HepG2 (cell line): ENCODE measurements at regions not wholly inside any gene's neighbourhood (a gene's known extent, or its start where the extent isn't known, plus 50 kb on each side); places are given as distances from the start of the nearest gene placed in this dataset.
"Not testable (repeated sequence)": the region's sequence is repeated elsewhere in the genome, so short reads cannot be mapped to it uniquely, and the experiment has no call there.

ENCODE experiments used
- ATAC-seq: fragments of 200-7000 bp; cut with Tn5 transposase; 3 replicates; pipeline ENCODE4 v1.9.1; 2020; ENCODE audit warnings: mild to moderate bottlenecking, moderate library complexity
- BruUV-seq: library from RNA; stranded (reverse); fragments of 400-500 nt; replicated peaks from 2 replicates; lab custom pipeline; 2021; lab: Mats Ljungman, UMichigan
- CTCF ChIA-PET: fragments of 300-600 bp; formaldehyde crosslinking; extraction: SDS; loops from one replicate; lab custom pipeline; 2021; ENCODE audit warnings: low total read pairs, inconsistent platforms, low intra/inter-chr PET ratio; lab: Yijun Ruan, JAX
- POLR2A ChIA-PET: fragments of 350-600 bp; sonication (Branson Sonifier 250); formaldehyde crosslinking; loops from one replicate; lab custom pipeline; 2020; ENCODE audit warnings: antibody characterized with exemption, inconsistent platforms; lab: Yijun Ruan, JAX
- DNase-seq: peaks from one replicate; pipeline ENCODE4 v3.0.0-alpha.2; 2015; ENCODE audit warnings: low spot score
- FAIRE-seq: peaks from 3 replicates; lab custom pipeline; 2011; peaks lifted over from hg19 to GRCh38; lab: Jason Lieb, UNC
- H2AFZ ChIP-seq: one replicate; pipeline ENCODE4 v1.6.1; 2011; ENCODE audit warnings: low read length, inconsistent platforms
- H3K27ac ChIP-seq: fragments of 300-600 bp; 3 replicates; pipeline ENCODE4 v1.8.0; 2011; ENCODE audit warnings: mixed run types, mild to moderate bottlenecking, mixed read lengths, low read length, inconsistent platforms; ENCODE audit not compliant: insufficient read depth; ENCODE audit errors: extremely low read length
- H3K27me3 ChIP-seq, 2 experiments: fragments of 200-600 bp in 1 of 2; 2 replicates in 1 of 2; 3 replicates in 1 of 2; pipeline versions ENCODE4 v1.6.0 to v1.8.0; 2011; ENCODE audit warnings: low read length in 2 of 2, mild to moderate bottlenecking in 2 of 2, moderate library complexity in 2 of 2, inconsistent platforms in 1 of 2; ENCODE audit not compliant: insufficient read depth in 2 of 2, control insufficient read depth in 1 of 2
- H3K36me3 ChIP-seq, 2 experiments: fragments of 200-600 bp in 1 of 2; replicated peaks in 1 of 2; 2 replicates in 1 of 2; 3 replicates in 1 of 2; pipeline versions ENCODE4 v1.5.1 to v1.8.0; 2011; ENCODE audit warnings: low read length in 2 of 2, inconsistent platforms in 1 of 2; ENCODE audit not compliant: insufficient read depth in 2 of 2, control insufficient read depth in 1 of 2
- H3K4me1 ChIP-seq: 2 replicates; pipeline ENCODE4 v1.5.1; 2012; ENCODE audit warnings: low read length, inconsistent platforms; ENCODE audit not compliant: insufficient read depth
- H3K4me2 ChIP-seq: 2 replicates; pipeline ENCODE4 v1.6.0; 2011; ENCODE audit warnings: low read depth, low read length, inconsistent platforms
- H3K4me3 ChIP-seq, 3 experiments: fragments of 200-600 bp in 1 of 3; sonication (generic), shearing (Covaris generic) in 1 of 3; replicated peaks in 1 of 3; 2 replicates each; pipeline ENCODE4 v1.5.1; 2011 to 2016; ENCODE audit warnings: low read length in 3 of 3, inconsistent platforms in 2 of 3, low read depth in 2 of 3, mild to moderate bottlenecking in 2 of 3, control low read depth in 1 of 3, mixed read lengths in 1 of 3; ENCODE audit not compliant: insufficient read depth in 1 of 3
- H3K79me2 ChIP-seq: one replicate; pipeline ENCODE4 v1.6.1; 2011; ENCODE audit warnings: low read length, inconsistent platforms; ENCODE audit not compliant: insufficient read depth
- H3K9ac ChIP-seq: 2 replicates; pipeline ENCODE4 v1.6.0; 2011; ENCODE audit warnings: mild to moderate bottlenecking, low read depth, low read length, inconsistent platforms; ENCODE audit not compliant: insufficient read depth
- H3K9me3 ChIP-seq: 2 replicates; pipeline ENCODE4 v1.5.1; 2012; ENCODE audit warnings: mild to moderate bottlenecking, low read length
- H4K20me1 ChIP-seq: 2 replicates; pipeline ENCODE4 v1.6.0; 2011; ENCODE audit warnings: inconsistent platforms, mild to moderate bottlenecking, low read length, moderate library complexity; ENCODE audit not compliant: insufficient read depth
- FOXK1 ChIP-seq: sonication (generic); formaldehyde crosslinking; IDR thresholded peaks from 2 replicates; pipeline ENCODE4 v1.4.0; 2020; ENCODE audit warnings: low read depth, missing genetic modification reagents, borderline replicate concordance
- MAFF ChIP-seq: IDR thresholded peaks from 2 replicates; pipeline ENCODE4 v1.6.1; 2011; ENCODE audit warnings: low read depth, low read length, improper control_type of control experiment
- MAFK ChIP-seq, 2 experiments: IDR thresholded peaks in 1 of 2; conservative IDR thresholded peaks in 1 of 2; 2 replicates each; pipeline ENCODE4 v1.6.1; 2011; ENCODE audit warnings: improper control_type of control experiment in 2 of 2, low read length in 2 of 2
- ZFP1 ChIP-seq: IDR thresholded peaks from 2 replicates; pipeline ENCODE4 v1.6.1; 2016
- ZNF296 ChIP-seq: sonication (generic); formaldehyde crosslinking; conservative IDR thresholded peaks from 2 replicates; pipeline ENCODE4 v1.5.0; 2020; ENCODE audit warnings: mild to moderate bottlenecking, missing genetic modification reagents
- WGBS: methylation state at CpG from one replicate; pipeline ENCODE4 v1.1.6; 2017; ENCODE audit warnings: low lambda C conversion rate; 5-methylcytosine and 5-hydroxymethylcytosine counted together
- in situ Hi-C: cut with HindIII; loops from 2 replicates; pipeline ENCODE4 v1.10.0; 2017; ENCODE audit warnings: low pct_unique_long_range_greater_than_20kb; ENCODE audit not compliant: extremely low pct_ligation_motif_present
- intact Hi-C: fragments of 100-400 bp; cut with micrococcal nuclease; formaldehyde crosslinking; loops from one replicate; pipeline ENCODE4 v1.10.0; 2022; ENCODE audit not compliant: unreplicated experiment

- FAIRE-seq (no peak), DNase-seq (no peak), ATAC-seq (no peak)
- BruUV-seq, result no TSS peak
- no peak overlapping the region for H2AFZ ChIP-seq
- ChIA-PET POLR2A (no interaction called here), CTCF (no interaction called here)
- no peaks in the 10 kb centered on the region; a peak in 1 of 5 replicates for H3K27me3 ChIP-seq
- H3K4me1 ChIP-seq, result no peaks in the 10 kb centered on the region
- WGBS, result 64% methylated on average over 26 of the region's 44 CpGs
- no peak for TF ChIP-seq FOXK1
- TF ChIP-seq ZNF296 (CRISPR knock-in tag), result no peak
- no peak for TF ChIP-seq ZFP1 (CRISPR knock-in tag)
- H3K4me3 ChIP-seq, result no peak overlapping the region
- H3K79me2 ChIP-seq, result no peaks in the 10 kb centered on the region
- no peak overlapping the region for H3K27ac ChIP-seq
- H3K9me3 ChIP-seq, result no peaks in the 10 kb centered on the region
- no peaks in the 10 kb centered on the region for H3K36me3 ChIP-seq
- H3K9ac ChIP-seq, result no peak overlapping the region
- in situ Hi-C loops (no loop called here), intact Hi-C loops (no loop called here)
- no peaks in the 10 kb centered on the region for H4K20me1 ChIP-seq
- no peak overlapping the region for H3K4me2 ChIP-seq
Observed at GRCh38 chr5:20305463-20305862, 317.5 kb upstream of the CDH18 start.

- H3K79me2 ChIP-seq, ATAC-seq, DNase-seq, in situ Hi-C loops, intact Hi-C loops, H3K4me1 ChIP-seq, POLR2A ChIA-PET, H3K4me3 ChIP-seq: not testable (repeated sequence)
- TF ChIP-seq MAFK (conservative IDR thresholded peaks at IDR 0.05 in 1 of 2, IDR thresholded peaks at IDR 0.05 in 1 of 2; ENCODE audit: low read length in 2 of 2), result peak; percentile 54 to 76; a peak in 3 of 4 replicates
- TF ChIP-seq MAFF, result peak; percentile 59; the same call in 1 of the 2 replicates
- TF ChIP-seq, all 625 proteins: peak for 2; not testable (repeated sequence) for 623
- H3K27me3 ChIP-seq, FAIRE-seq, H2AFZ ChIP-seq, H3K4me2 ChIP-seq, H3K36me3 ChIP-seq, H3K9me3 ChIP-seq, BruUV-seq, H3K27ac ChIP-seq, CTCF ChIA-PET, H4K20me1 ChIP-seq, H3K9ac ChIP-seq: not testable (repeated sequence)
- 11% methylated on average over 11 of the region's 11 CpGs for WGBS
Observed at GRCh38 chr5:20304570-20304969, 316.6 kb upstream of the CDH18 start.
